ENCODE measurements at regions not wholly inside any gene's neighbourhood (a gene's known extent, or its start where the extent isn't known, plus 50 kb on each side); places are given as distances from the start of the nearest gene placed in this dataset.

GRCh38 chr2:216994353-216994854 lies 134.5 kb upstream of the TNP1 start:
- Mint-ChIP-seq H3K27ac (ENCODE audit: unreplicated experiment) (no peak overlapping the region), H3K4me1 (ENCODE audit: unreplicated experiment) (no peaks in the 10 kb centered on the region), H3K4me3 (ENCODE audit: unreplicated experiment) (no peak overlapping the region), H3K36me3 (ENCODE audit: low read depth, unreplicated experiment) (no peaks in the 10 kb centered on the region), H3K9me3 (ENCODE audit: unreplicated experiment) (no peaks in the 10 kb centered on the region), H3K27me3 (ENCODE audit: unreplicated experiment) (no peaks in the 10 kb centered on the region)
- no peak for DNase-seq (ENCODE audit: low spot score)
- no peak for TF ChIP-seq CTCF (IDR thresholded peaks at IDR 0.05; ENCODE audit: unreplicated experiment)

- peaks cover 5% of the 10 kb centered on the region for H3K4me1 Mint-ChIP-seq (ENCODE audit: unreplicated experiment)
- TF ChIP-seq CTCF (IDR thresholded peaks at IDR 0.05; ENCODE audit: unreplicated experiment), result no peak
- H3K27ac Mint-ChIP-seq (ENCODE audit: unreplicated experiment), result no peak overlapping the region
- H3K4me3 Mint-ChIP-seq (ENCODE audit: unreplicated experiment), result no peak overlapping the region
- no peaks in the 10 kb centered on the region for H3K9me3 Mint-ChIP-seq (ENCODE audit: unreplicated experiment)
- H3K36me3 Mint-ChIP-seq (ENCODE audit: low read depth, unreplicated experiment), result no peaks in the 10 kb centered on the region
- DNase-seq (ENCODE audit: low spot score), result no peak
- H3K27me3 Mint-ChIP-seq (ENCODE audit: unreplicated experiment), result no peaks in the 10 kb centered on the region
These were observed 132.3 kb upstream of the TNP1 start for GRCh38 chr2:216992056-216992675.

GRCh38 chr2:216991563-216991962 lies 131.7 kb upstream of the TNP1 start:
- Mint-ChIP-seq H3K36me3 (ENCODE audit: low read depth, unreplicated experiment) (no peaks in the 10 kb centered on the region), H3K9me3 (ENCODE audit: unreplicated experiment) (no peaks in the 10 kb centered on the region), H3K4me1 (ENCODE audit: unreplicated experiment) (peaks cover 5% of the 10 kb centered on the region), H3K27me3 (ENCODE audit: unreplicated experiment) (no peaks in the 10 kb centered on the region), H3K4me3 (ENCODE audit: unreplicated experiment) (no peak overlapping the region), H3K27ac (ENCODE audit: unreplicated experiment) (no peak overlapping the region)
- no peak for DNase-seq (ENCODE audit: low spot score)
- no peak for TF ChIP-seq CTCF (IDR thresholded peaks at IDR 0.05; ENCODE audit: unreplicated experiment)

- H3K9me3 Mint-ChIP-seq (ENCODE audit: unreplicated experiment), result no peaks in the 10 kb centered on the region
- no peak for TF ChIP-seq CTCF (IDR thresholded peaks at IDR 0.05; ENCODE audit: unreplicated experiment)
- H3K27me3 Mint-ChIP-seq (ENCODE audit: unreplicated experiment), result no peaks in the 10 kb centered on the region
These were observed 129.7 kb upstream of the TNP1 start for GRCh38 chr2:216989340-216990129.

GRCh38 chr2:216987252-216987821 lies 127.5 kb upstream of the TNP1 start:
- Mint-ChIP-seq H3K4me1 (ENCODE audit: unreplicated experiment) (peaks cover 5% of the 10 kb centered on the region), H3K36me3 (ENCODE audit: low read depth, unreplicated experiment) (no peaks in the 10 kb centered on the region), H3K4me3 (ENCODE audit: unreplicated experiment) (no peak overlapping the region), H3K27ac (ENCODE audit: unreplicated experiment) (no peak overlapping the region), H3K27me3 (ENCODE audit: unreplicated experiment) (no peaks in the 10 kb centered on the region), H3K9me3 (ENCODE audit: unreplicated experiment) (no peaks in the 10 kb centered on the region)
- DNase-seq (ENCODE audit: low spot score), result no peak
- no peak for TF ChIP-seq CTCF (IDR thresholded peaks at IDR 0.05; ENCODE audit: unreplicated experiment)

More at GRCh38 chr2:216989340-216990129, 129.7 kb upstream of the TNP1 start:
- no peak overlapping the region for H3K4me3 Mint-ChIP-seq (ENCODE audit: unreplicated experiment)
- no peak overlapping the region for H3K27ac Mint-ChIP-seq (ENCODE audit: unreplicated experiment)
- peaks cover 5% of the 10 kb centered on the region for H3K4me1 Mint-ChIP-seq (ENCODE audit: unreplicated experiment)
- no peaks in the 10 kb centered on the region for H3K36me3 Mint-ChIP-seq (ENCODE audit: low read depth, unreplicated experiment)
- no peak for DNase-seq (ENCODE audit: low spot score)
